A673 (cell line): ENCODE measurements at regions not wholly inside any gene's neighbourhood (a gene's known extent, or its start where the extent isn't known, plus 50 kb on each side); places are given as distances from the start of the nearest gene placed in this dataset.

ENCODE experiments used
- CTCF ChIP-seq: fragments of 300-800, 200-600 bp; sonication (generic); conservative IDR thresholded peaks from 2 replicates; pipeline ENCODE4 v1.5.1; 2017; ENCODE audit warnings: low read depth, mild to moderate bottlenecking, antibody characterized with exemption, low read length, moderate library complexity, mixed read lengths
- EZH2 ChIP-seq: fragments of 200-600 bp; sonication (generic); IDR thresholded peaks from 2 replicates; pipeline ENCODE4 v1.6.1; 2017; ENCODE audit warnings: borderline replicate concordance, low read depth, mild to moderate bottlenecking, mixed read lengths, antibody characterized with exemption, low read length; ENCODE audit not compliant: poor library complexity, severe bottlenecking

DNA sequence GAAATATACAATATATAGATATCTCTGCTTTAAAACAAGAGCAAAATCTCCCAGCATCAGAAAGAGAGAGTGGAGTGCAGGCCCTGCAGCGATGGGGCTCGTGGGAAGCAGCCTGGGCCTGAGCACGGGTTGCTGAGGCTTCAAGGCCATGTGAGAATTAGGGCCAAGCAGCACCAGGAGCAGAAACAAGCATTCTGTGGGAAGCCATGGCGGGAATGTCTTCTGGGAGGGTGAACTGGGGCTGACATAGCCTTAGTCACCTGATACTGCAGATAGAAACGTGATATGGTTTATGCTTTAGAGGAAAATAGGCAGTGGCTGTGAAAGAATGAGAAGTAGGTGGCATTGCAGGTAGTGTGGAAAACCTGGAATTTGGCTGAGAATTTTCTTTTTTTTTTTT lies 472.3 kb downstream of the IRS2 start:
- TF ChIP-seq CTCF: no peak
- TF ChIP-seq EZH2: no peak
